Pancreas (tissue), 10 donors: ENCODE measurements at regions not wholly inside any gene's neighbourhood (a gene's known extent, or its start where the extent isn't known, plus 50 kb on each side); places are given as distances from the start of the nearest gene placed in this dataset.
"Not testable (repeated sequence)": the region's sequence is repeated elsewhere in the genome, so short reads cannot be mapped to it uniquely, and the experiment has no call there.

Experiments used
- ATAC-seq, 4 donors: fragments of 200-7000 bp; cut with Tn5 transposase; one replicate each; pipeline versions ENCODE4 v1.8.0 to v1.9.1; 2020; ENCODE audit warnings: mild to moderate bottlenecking in 4 of 4, moderate library complexity in 4 of 4
- DNase-seq, 6 donors: peaks; one replicate each; pipeline ENCODE4 v3.0.0-alpha.2; 2020
- FAIRE-seq: peaks from 2 replicates; lab custom pipeline; 2012; peaks lifted over from hg19 to GRCh38; lab: Jason Lieb, UNC
- H3K27ac ChIP-seq, 4 donors: fragments of 200-600 bp; sonication (generic); 1 replicate in 3 of 4; 2 replicates in 1 of 4; pipeline versions ENCODE4 v1.5.0 to v1.8.0; 2020
- H3K27me3 ChIP-seq, 4 donors: fragments of 200-600 bp; one replicate each; pipeline ENCODE4 v1.8.0; 2021
- H3K36me3 ChIP-seq, 3 donors: fragments of 200-600 bp; sonication (generic) in 1 of 3; one replicate each; pipeline versions ENCODE4 v1.5.0 to v1.8.0; 2020 to 2021
- H3K4me1 ChIP-seq, 3 donors: fragments of 200-600 bp; one replicate each; pipeline ENCODE4 v1.8.0; 2021
- H3K4me3 ChIP-seq, 4 donors: fragments of 200-600 bp; sonication (generic) in 2 of 4; one replicate each; pipeline versions ENCODE4 v1.5.0 to v1.8.0; 2020 to 2021
- H3K9me3 ChIP-seq, 4 donors: fragments of 200-600 bp; one replicate each; pipeline ENCODE4 v1.8.0; 2021
- WGBS, 2 donors: extraction: QIAGEN DNeasy Blood & Tissue Kit; methylation state at CpG; one replicate each; pipeline ENCODE4 v1.1.7; 2013; 5-methylcytosine and 5-hydroxymethylcytosine counted together
- intact Hi-C, 3 donors: fragments of 100-400 bp; cut with DNase I; formaldehyde crosslinking; loops; one replicate each; pipeline versions ENCODE4 v1.11.1 to v1.14.2; 2022
- TF ChIP-seq, protein P1 (sequence below), 4 donors: fragments of 200-600 bp; sonication (generic) in 3 of 4; IDR thresholded peaks; one replicate each; pipeline versions ENCODE4 v1.5.0 to v1.8.0; 2021; ENCODE audit warnings: antibody characterized with exemption in 4 of 4
- donor health status: healthy with polysubstance abuse.
- donor health status: DM: no; HTN: no; CAD: no; lungs with moderate emphysema.
- donor health status: DM: no; HTN: no; CAD: no.
- donor health status: control.
- donor health status: control.
- donor health status: Bipolar disorder and iron deficiency.
- donor health status: DM: yes; HTN: yes; CAD: no.
- donor health status: DM: no; HTN: no; CAD: no.
- donor health status: DM: no; HTN: no; CAD: no.
- donor health status: DM: yes; HTN: yes; CAD: no.

DNA sequence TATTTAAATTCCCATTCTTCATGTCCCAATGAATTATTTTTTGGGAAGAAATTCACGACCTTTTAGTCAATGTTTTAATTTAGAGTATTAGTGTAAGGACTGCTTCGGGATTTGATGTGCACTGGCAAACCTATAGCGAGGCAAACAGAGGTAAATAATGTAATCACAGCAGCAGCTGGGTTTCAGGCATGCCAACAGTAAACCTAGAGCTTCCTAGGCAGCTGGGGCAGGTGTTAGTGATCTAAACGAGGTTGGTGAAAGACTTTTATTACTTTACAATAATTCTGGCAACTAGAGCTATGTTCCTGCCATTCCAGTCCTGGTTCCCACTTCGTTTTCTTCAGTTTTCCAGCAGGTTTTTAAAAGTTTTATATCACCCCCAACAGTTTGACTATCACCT lies 1036.4 kb upstream of the FOXG1 start:
- no peaks in the 10 kb centered on the region for H3K9me3 ChIP-seq
- no peaks in the 10 kb centered on the region for H3K4me1 ChIP-seq
- DNase-seq (no peak), ATAC-seq (no peak), FAIRE-seq (no peak)
- no peak overlapping the region for H3K4me3 ChIP-seq
- H3K27me3 ChIP-seq = no peaks in the 10 kb centered on the region
- 27 to 35% methylated on average over 5 of the region's 5 CpGs for WGBS, 2 donors
- intact Hi-C loops = no loop called here
- no peak overlapping the region for H3K27ac ChIP-seq
- H3K36me3 ChIP-seq = no peaks in the 10 kb centered on the region
- TF ChIP-seq, protein P1, sequence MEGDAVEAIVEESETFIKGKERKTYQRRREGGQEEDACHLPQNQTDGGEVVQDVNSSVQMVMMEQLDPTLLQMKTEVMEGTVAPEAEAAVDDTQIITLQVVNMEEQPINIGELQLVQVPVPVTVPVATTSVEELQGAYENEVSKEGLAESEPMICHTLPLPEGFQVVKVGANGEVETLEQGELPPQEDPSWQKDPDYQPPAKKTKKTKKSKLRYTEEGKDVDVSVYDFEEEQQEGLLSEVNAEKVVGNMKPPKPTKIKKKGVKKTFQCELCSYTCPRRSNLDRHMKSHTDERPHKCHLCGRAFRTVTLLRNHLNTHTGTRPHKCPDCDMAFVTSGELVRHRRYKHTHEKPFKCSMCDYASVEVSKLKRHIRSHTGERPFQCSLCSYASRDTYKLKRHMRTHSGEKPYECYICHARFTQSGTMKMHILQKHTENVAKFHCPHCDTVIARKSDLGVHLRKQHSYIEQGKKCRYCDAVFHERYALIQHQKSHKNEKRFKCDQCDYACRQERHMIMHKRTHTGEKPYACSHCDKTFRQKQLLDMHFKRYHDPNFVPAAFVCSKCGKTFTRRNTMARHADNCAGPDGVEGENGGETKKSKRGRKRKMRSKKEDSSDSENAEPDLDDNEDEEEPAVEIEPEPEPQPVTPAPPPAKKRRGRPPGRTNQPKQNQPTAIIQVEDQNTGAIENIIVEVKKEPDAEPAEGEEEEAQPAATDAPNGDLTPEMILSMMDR (IDR thresholded peaks at IDR 0.05) = no peak

DNA sequence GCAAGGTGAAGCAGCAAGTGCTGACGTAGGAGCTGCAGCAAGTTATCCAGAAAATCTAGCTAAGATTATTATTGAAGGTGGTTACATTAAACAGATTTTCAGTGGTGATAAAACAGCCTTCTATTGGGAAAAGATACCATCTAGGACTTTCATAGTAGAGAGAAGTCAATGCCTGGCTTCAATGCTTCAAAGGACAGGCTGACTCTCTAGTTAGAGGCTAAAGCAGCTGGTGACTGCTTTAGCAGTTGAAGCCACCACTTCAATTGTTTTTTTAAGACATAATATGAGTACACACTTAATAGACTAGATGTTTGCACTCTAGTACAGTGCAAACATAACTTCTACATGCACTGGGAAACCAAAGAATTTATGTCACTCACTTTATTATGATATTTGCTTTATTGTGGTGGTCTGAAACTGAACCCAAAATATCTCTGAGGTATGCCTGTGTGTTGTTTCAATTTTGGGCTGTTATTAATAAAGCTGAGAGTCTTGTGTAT lies 1026.9 kb upstream of the FOXG1 start:
- intact Hi-C loops = no loop called here
- TF ChIP-seq, protein P1 (IDR thresholded peaks at IDR 0.05) = no peak
- Histone ChIP-seq H3K9me3 (no peaks in the 10 kb centered on the region), H3K4me1 (no peaks in the 10 kb centered on the region), H3K36me3 (no peaks in the 10 kb centered on the region), H3K4me3 (no peak overlapping the region), H3K27me3 (no peaks in the 10 kb centered on the region), H3K27ac (no peak overlapping the region)
- no peak for FAIRE-seq
- no peak for DNase-seq
- no peak for ATAC-seq
- 62 to 88% methylated on average over 1 of the region's 1 CpG for WGBS, 2 donors

DNA sequence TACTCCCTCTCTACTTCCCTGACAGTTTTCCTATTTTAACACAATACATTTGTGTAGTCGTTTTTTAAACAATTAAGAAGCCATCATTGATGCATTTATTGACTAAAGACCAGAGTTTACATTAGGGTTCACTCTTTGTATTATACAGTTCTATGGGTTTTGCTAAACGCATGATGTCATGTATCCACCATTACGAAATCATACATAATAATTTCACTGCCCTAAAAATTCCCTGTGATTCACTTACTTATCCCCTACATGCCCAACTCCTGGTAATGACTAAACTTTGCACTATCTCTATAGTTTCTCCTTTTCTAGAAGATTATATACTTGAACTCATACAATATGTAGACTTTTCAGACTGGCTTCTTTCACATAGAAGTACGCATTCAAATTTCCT lies 1016.5 kb upstream of the FOXG1 start:
- DNase-seq (no peak), ATAC-seq (no peak), FAIRE-seq (no peak)
- Histone ChIP-seq H3K36me3 (no peaks in the 10 kb centered on the region), H3K4me1 (no peaks in the 10 kb centered on the region), H3K4me3 (no peak overlapping the region), H3K27me3 (no peaks in the 10 kb centered on the region), H3K9me3 (no peaks in the 10 kb centered on the region), H3K27ac (no peak overlapping the region)
- intact Hi-C loops = no loop called here
- 50 to 62% methylated on average over 4 of the region's 4 CpGs for WGBS, 2 donors
- TF ChIP-seq, protein P1 (IDR thresholded peaks at IDR 0.05) = no peak

DNA sequence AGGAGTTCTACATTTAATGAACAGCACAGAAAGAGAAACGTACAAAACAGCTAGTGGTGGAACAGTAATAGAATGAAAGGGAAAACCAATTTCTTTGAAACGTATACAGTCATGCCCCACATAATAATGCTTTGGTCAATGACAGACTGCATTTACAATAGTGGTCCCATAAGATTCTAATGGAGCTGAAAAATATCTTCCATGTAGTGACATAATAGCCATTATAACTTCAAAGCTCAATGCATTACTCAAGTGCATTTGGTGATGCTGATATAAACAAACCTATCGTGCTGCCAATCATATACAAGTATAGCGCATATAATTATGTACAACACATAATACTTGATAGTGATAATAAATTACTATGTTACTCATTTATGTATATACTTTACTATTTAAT lies 1008.9 kb upstream of the FOXG1 start:
- H3K36me3 ChIP-seq, H3K27ac ChIP-seq, H3K27me3 ChIP-seq, DNase-seq, H3K4me3 ChIP-seq, ATAC-seq, FAIRE-seq, intact Hi-C loops, H3K4me1 ChIP-seq, H3K9me3 ChIP-seq: not testable (repeated sequence)
- 68 to 81% methylated on average over 4 of the region's 4 CpGs for WGBS, 2 donors

DNA sequence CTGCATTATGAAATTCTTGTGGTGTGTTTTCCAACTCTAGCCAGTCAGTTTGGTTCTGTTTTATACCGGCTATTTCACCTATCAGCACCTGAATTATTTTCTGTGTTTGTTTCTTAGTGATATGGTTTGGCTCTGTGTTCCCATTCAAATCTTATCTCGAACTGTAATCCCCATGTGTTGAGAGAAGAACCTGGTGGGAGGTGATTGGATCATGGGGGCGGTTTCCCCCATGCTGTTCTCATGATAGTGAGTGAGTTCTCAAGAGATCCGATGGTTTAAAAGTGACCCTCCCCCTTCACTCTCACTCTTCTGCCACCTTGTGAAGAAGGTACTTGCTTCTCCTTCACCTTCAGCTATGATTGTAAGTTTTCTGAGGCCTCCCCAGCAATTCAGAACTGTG lies 1006.2 kb upstream of the FOXG1 start:
- intact Hi-C loops, FAIRE-seq, ATAC-seq, H3K27me3 ChIP-seq, H3K4me3 ChIP-seq, DNase-seq, H3K4me1 ChIP-seq, H3K36me3 ChIP-seq, H3K9me3 ChIP-seq, H3K27ac ChIP-seq: not testable (repeated sequence)
- WGBS, 2 donors = 24 to 34% methylated on average over 4 of the region's 4 CpGs

DNA sequence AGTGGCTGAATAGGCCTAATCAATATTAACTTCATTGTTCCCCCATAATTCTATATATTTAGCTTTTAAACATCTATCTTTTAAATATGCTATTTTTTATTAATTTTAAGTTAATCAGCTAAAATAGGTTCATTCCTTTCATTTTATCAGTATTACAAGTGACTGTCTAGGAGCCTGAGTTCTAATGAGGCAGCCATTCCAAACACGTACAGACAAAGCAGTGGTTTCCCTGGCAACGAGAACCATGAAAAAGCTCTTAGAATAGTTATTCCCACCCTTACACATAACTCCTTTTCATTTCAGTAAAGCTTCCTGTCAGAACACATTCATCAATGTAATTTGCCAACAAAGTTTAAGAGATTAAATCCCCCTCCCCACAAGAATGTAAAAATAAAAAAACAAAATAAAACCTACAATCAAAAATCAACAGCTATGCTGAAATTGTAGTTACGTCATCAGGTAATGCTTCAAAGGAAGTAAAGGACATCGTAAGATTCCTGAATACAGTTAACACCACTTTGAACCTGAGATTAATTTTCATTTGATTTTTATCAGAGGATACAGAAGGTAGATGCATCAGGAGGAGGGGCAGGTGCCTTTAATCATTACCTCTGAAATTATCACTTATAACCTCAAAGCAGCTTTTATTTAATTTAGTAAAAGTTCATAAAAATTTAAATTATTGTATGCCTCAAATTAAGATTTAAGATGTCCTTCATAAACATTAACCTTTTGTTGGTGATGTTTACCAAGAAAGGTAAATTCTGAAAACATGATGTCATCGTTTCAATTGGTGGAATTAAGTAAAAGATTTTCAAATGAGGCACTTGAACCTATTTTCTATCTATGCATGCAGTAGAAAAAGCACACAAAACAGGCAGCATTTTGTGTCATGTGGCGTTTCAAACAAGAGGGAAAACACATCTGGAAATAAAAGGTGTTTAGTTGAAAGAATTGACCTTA lies 967.2 kb upstream of the FOXG1 start:
- H3K36me3 ChIP-seq, H3K27me3 ChIP-seq, ATAC-seq, H3K4me3 ChIP-seq, H3K4me1 ChIP-seq, H3K9me3 ChIP-seq, DNase-seq, FAIRE-seq, H3K27ac ChIP-seq, intact Hi-C loops: not testable (repeated sequence)
- 31 to 41% methylated on average over 6 of the region's 6 CpGs for WGBS, 2 donors

DNA sequence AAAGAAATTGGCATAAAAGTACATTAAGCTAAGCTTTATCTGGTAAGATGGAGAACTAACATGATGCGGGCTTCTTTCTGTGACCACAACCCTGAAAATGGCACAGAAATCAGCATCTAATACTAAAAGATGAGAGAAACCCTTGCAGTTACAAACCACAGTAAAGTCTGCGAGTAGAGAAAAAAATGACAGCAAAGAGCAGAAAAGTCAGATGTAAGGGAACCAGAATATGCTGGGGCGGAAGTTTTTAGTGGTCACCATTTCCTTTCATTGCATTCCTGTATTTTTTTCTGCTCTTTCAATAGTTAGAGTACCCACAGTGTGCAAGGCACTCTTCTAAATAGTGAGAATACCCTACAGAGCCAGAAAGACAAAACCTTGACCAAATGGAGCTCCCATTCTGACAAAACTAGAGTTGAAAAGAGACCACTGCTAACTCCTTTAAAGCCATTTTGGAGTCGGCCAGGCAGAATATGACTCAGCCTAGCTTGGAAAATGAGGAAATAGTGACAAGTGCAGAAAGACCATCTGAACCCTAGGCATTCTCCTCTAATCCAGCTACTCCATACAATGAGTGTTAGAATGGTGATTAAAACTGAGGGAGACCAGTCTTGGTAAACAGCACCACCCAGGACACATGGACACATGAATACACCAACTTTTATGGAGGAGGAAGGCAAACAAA lies 948.7 kb upstream of the FOXG1 start:
- H3K4me3 ChIP-seq, H3K4me1 ChIP-seq, H3K27ac ChIP-seq, H3K36me3 ChIP-seq, H3K27me3 ChIP-seq, intact Hi-C loops, FAIRE-seq, H3K9me3 ChIP-seq, DNase-seq, ATAC-seq: not testable (repeated sequence)
- WGBS, 2 donors = 47 to 70% methylated on average over 4 of the region's 4 CpGs

DNA sequence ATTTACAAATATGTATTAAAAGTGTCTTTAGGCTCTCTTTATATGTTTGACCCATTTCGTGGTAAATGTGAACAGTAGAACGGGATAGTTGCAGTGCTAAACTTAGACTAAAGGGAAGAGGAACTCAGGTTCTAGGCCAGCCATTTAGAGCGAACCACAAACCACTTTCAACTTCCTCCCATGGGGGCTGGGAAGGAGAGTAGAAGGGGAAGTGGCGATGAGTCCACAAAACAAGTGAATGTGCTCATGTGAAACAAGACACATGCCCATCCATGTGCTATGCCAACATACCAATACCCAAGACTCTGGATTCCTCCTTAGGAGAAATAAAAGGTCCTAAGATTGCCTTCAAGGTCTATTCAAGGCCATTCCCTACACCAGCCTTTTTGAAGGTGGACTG lies 940.4 kb upstream of the FOXG1 start:
- 48 to 66% methylated on average over 4 of the region's 4 CpGs for WGBS, 2 donors
- DNase-seq, H3K4me1 ChIP-seq, H3K27ac ChIP-seq, H3K27me3 ChIP-seq, intact Hi-C loops, H3K36me3 ChIP-seq, FAIRE-seq, ATAC-seq, H3K4me3 ChIP-seq, H3K9me3 ChIP-seq: not testable (repeated sequence)

DNA sequence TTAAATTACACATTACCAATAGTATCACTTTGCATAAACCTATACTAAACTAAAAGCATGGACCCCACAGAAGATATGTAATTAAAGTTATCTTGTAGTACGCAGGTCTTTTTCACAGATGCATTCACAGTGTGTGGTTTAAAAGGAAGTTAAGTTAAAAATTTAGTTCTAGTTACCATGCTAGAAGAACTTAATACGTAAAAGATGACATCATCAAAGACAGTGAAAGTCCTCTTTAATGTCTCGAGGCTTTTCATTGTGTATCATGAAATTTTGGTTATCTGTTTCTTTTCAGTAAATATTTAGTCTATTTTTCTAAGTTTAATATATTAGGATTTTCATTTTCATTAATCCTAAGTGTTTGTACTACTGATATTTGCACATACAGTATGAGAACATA lies 934.6 kb upstream of the FOXG1 start:
- FAIRE-seq, H3K4me1 ChIP-seq, DNase-seq, H3K36me3 ChIP-seq, H3K27ac ChIP-seq, ATAC-seq, H3K4me3 ChIP-seq, intact Hi-C loops, H3K9me3 ChIP-seq, H3K27me3 ChIP-seq: not testable (repeated sequence)
- WGBS, 2 donors = 57 to 76% methylated on average over 3 of the region's 3 CpGs
